ENCODE measurements at regions not wholly inside any gene's neighbourhood (a gene's known extent, or its start where the extent isn't known, plus 50 kb on each side); places are given as distances from the start of the nearest gene placed in this dataset.
A peak's percentile ranks its signal among the peaks of the same experiment; 100 is the strongest.

- DNase-seq, result no peak
Observed at GRCh38 chr2:58545300-58546280, 304.5 kb upstream of the FANCL start.

- no peak for DNase-seq
Observed at GRCh38 chr2:58543442-58543841, 302.3 kb upstream of the FANCL start.

GRCh38 chr2:58541511-58541910 lies 300.4 kb upstream of the FANCL start:
- no peak for DNase-seq

DNA sequence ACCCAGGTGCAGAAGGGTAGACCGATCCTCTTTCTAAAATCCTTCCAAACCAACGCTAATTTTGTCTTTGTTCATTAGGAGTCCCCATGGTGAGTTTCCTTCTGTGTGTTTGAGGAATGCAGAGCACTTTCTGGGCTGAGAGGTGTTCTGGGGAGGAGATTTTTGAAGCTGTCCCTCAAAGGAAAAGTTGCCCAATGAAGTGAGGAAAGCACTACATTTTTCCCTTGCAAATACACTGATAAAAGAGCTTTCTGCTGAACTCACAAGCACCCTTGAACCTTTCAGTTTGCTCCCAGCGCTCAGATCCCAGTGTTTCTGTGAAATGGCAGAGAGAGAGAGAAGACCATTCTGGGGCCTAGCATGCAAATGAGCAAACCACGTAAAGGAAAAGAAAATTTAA lies 299.6 kb upstream of the FANCL start:
- DNase-seq, result no peak

GRCh38 chr2:58539973-58540372 lies 298.8 kb upstream of the FANCL start:
- peak; percentile 39 for DNase-seq

- DNase-seq, result no peak
Observed at GRCh38 chr2:58535990-58536389, 294.9 kb upstream of the FANCL start.

- peak; percentile 71 for DNase-seq
Observed at GRCh38 chr2:58535182-58535581, 294.1 kb upstream of the FANCL start.

GRCh38 chr2:58533376-58533775 lies 292.3 kb upstream of the FANCL start:
- no peak for DNase-seq

- no peak for DNase-seq
Observed at GRCh38 chr2:58532641-58533040, 291.5 kb upstream of the FANCL start.

DNA sequence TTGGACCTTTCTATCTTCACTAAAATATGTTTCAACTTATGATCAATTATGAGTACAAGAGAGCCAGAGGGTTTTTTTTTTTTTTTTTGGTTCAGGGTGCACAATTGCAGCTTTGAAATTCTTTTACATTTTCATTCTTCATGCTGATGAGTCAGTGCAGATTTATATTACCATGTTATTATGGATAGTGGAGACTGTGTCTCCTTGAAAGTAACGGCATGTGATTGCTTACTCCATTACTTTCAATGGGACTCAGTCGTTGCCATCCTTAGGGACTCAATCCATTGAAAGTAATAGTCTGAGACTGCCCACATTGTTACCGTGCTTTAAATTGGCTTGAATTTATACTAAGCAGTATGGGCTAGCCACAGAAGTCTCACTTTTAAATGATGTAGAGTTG lies 286.5 kb upstream of the FANCL start:
- no peak for DNase-seq

- DNase-seq, result peak; percentile 46
Observed at GRCh38 chr2:58521803-58522554, 280.9 kb upstream of the FANCL start.

DNA sequence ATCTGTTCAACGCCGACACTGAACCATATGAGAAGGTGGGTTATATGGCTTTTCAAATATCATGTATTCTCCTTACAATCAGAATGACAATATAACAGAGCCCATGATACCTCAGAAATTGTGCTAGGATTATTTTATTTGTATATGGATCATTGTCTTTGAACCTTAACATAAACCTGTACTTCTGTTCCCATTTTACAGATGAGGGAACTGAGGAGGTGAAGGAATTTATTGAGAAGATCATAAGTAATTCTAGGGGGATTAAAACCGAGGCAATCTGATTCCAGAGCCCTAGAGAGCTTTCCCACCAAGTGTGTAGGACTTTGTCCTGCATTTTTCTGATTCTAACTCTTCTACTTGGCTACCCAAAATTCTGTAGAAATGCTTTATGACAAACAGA lies 279.8 kb upstream of the FANCL start:
- no peak for DNase-seq

DNA sequence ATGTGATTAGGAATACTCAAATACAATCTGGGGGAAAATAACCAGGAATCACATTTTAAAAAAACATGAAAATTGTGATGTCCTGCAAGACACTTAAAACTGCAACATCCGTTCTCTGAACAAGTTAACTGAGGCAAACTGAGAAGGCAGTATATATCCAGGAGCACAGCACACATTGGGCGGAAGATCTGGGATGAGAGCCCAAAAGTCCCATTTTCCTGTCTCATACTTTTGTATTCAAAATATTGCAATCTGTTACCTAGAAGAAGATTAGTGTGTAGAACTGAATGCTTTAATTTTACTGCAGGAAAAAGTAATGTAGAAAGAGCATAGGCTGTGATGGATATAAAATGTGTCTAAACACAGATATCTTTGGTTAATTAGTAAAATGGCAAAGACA lies 276.8 kb upstream of the FANCL start:
- DNase-seq, result no peak

- no peak for DNase-seq
Observed at GRCh38 chr2:58516695-58517094, 275.6 kb upstream of the FANCL start.

- DNase-seq, result peak; percentile 65
Observed at GRCh38 chr2:58515827-58516573, 274.9 kb upstream of the FANCL start.

- DNase-seq, result no peak
Observed at GRCh38 chr2:58514252-58514651, 273.1 kb upstream of the FANCL start.

DNA sequence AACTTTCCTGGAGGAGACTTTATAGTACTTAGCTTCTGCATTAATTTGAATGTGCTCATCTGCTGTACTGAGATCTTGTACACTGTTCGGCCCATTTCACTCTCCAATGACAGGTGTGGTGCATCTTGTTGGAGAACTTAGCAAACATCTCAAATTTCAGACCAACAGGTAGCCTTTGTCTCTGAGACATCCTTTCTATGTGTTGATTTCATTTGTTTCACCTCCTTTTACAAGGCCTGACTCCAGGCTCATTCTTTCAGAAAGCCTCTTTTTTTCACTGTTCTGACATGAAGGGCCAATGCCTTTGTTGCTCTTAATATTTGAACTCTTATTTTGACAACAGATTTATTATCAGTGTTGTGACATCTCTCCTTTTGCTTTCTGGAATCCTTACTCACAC lies 271.8 kb upstream of the FANCL start:
- peak; percentile 90 for DNase-seq

DNA sequence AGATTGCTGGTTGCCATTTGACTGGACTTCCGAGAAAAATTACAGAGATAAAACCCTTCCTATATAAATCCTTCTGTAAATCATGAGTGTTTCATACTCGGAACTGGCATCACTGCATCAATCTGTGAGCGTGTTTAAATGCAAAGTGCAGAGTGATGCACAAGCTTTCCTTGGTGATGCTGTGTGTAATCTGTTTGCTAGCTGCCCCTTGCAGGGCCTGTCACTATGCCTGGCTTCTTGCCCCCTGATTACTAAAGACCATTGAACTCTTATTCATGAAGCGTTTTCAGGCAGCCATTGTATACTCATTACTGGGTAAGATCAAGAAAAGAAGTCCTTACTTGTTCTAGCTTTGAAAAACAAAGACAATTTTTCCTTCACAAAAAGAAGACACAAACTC lies 266.9 kb upstream of the FANCL start:
- DNase-seq, result no peak

- DNase-seq, result no peak
Observed at GRCh38 chr2:58503918-58504317, 262.8 kb upstream of the FANCL start.

DNA sequence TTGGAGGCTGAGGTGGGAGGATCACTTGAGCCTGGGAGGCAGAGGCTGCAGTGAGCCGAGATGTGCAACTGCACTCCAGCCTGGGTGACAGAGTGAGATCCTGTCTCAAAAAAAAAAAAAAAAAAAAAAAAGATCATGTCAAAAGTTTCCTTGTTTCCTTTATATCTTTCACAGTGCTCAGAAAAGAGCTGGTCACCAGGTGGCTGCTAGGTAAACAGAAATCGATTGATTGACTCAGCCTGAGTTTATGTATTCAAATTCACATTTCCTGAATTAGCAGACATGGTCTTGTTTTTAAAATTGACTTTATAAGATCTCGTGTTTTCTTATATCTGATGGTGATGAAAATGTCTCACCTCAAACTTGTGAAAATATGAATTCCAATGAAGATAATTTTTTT lies 261.8 kb upstream of the FANCL start:
- DNase-seq, result no peak

DNA sequence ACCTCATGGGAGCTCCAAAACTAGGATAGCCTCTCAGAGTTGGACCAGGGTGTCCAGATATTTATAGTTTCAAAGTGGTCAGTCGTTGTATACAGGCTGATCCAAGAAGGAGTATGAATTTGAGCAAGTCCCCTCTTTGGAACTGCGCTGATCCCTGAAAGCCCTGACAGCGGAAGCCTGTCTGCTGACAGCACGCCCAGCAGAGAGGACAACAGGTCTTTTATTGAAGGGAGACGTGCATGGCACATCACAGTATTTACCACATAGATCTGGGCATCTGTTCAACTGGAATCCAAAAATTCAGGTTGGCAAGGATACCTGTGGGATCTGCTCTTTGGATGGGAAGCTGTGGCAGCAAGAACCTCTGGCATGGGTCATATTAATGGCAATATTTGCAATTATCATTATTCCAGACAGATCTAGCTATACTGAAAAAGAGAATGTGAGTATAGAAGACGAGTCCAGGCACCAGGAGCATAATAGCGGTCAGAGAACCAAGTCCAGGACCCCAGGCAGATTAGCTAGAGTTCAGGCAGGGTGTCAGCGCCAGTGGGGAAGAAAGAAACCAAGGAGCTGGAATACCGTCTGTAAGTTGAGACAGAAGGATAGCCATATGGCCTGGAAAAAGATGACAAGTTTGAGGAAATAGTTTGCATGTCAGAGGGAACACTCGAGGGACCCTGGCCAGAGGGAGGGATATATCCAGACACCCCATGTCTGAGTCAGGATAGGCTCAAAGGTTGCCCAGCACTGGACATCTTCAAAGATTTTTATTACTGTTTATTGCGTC lies 260.4 kb upstream of the FANCL start:
- DNase-seq, result no peak

DNA sequence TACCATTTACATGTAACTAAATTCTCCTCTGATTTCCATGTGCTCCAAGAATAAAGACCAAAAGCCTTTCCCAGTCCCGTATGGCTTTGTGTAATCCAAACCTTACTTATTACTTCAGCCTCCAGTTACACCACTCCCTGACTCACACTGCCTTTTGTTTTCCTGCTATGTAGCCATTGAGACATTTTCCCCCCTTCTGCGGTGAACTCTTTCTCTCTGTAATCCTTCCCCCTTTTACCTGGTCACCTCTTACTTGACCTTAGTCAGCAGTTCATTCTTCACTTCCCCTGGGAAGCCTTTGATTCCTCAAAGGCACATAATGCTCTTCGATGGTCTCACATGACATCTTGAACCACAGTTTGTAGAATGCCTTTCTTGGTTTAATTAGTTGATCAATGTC lies 256.0 kb upstream of the FANCL start:
- no peak for DNase-seq

DNA sequence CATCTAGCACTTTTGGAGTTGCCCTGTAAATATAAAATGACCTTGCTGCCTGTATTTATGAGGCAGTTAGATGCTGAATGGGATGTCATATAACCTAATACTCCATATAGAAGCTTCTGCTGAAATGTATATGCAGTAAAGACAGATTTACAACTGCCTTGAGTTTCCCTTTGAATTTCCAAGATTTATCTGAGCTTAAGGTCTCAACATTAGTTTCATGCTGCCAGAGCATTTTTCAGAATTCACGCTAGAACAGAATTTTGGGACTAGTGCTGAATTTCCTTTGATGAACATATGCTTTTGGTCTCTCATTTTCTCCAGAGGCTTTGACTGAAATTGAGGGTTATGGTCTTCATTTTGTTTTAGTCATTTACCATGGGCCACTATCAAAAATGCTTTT lies 254.7 kb upstream of the FANCL start:
- no peak for DNase-seq

All from NCI-H510A treated with DMSO at 0.1 percent for 48 hours (cell line).